K562 (cell line): ENCODE measurements at regions not wholly inside any gene's neighbourhood (a gene's known extent, or its start where the extent isn't known, plus 50 kb on each side); places are given as distances from the start of the nearest gene placed in this dataset.

ENCODE experiments used
- KDM2B ChIP-seq: fragments of 250-450 bp; sonication (Bioruptor Pico); IDR thresholded peaks from 2 replicates; pipeline ENCODE4 v1.8.0; 2021; ENCODE audit warnings: mild to moderate bottlenecking, moderate library complexity
- TF ChIP-seq, protein P1 (sequence below), 2 experiments: fragments of 450-650 bp; formaldehyde crosslinking in 1 of 2; IDR thresholded peaks; 2 replicates each; pipeline versions ENCODE4 v1.4.0 to v1.6.1; 2014 to 2020; ENCODE audit warnings: mild to moderate bottlenecking in 2 of 2, borderline replicate concordance in 1 of 2, low read depth in 1 of 2
- TF ChIP-seq, protein P2 (sequence below): fragments of 450-650 bp; IDR thresholded peaks from 2 replicates; pipeline ENCODE4 v1.6.1; 2016; ENCODE audit warnings: antibody characterized with exemption

DNA sequence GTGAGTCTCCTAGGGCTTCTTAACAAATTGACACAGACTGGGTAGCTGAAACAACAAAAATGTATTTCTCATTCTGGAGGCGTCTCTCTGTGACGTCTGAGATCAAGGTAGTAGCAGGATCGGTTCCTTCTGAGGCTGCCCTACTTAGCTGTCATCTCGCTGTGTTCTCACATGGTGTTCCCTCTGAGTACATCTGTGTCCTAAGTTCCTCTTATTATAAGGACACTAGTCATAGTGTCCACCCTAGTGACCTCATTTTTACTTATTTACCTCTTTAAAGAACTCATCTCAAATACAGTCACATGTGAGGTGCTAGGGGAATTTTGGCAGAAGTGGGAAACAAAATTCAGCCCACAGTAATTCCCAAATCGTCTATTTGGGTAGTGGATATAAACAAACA lies 529.1 kb downstream of the NPIPA7 start (continued):
- no peak for TF ChIP-seq KDM2B (CRISPR knock-in tag)
- TF ChIP-seq, protein P1, sequence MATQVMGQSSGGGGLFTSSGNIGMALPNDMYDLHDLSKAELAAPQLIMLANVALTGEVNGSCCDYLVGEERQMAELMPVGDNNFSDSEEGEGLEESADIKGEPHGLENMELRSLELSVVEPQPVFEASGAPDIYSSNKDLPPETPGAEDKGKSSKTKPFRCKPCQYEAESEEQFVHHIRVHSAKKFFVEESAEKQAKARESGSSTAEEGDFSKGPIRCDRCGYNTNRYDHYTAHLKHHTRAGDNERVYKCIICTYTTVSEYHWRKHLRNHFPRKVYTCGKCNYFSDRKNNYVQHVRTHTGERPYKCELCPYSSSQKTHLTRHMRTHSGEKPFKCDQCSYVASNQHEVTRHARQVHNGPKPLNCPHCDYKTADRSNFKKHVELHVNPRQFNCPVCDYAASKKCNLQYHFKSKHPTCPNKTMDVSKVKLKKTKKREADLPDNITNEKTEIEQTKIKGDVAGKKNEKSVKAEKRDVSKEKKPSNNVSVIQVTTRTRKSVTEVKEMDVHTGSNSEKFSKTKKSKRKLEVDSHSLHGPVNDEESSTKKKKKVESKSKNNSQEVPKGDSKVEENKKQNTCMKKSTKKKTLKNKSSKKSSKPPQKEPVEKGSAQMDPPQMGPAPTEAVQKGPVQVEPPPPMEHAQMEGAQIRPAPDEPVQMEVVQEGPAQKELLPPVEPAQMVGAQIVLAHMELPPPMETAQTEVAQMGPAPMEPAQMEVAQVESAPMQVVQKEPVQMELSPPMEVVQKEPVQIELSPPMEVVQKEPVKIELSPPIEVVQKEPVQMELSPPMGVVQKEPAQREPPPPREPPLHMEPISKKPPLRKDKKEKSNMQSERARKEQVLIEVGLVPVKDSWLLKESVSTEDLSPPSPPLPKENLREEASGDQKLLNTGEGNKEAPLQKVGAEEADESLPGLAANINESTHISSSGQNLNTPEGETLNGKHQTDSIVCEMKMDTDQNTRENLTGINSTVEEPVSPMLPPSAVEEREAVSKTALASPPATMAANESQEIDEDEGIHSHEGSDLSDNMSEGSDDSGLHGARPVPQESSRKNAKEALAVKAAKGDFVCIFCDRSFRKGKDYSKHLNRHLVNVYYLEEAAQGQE (IDR thresholded peaks at IDR 0.05; ENCODE audit: borderline replicate concordance): no peak
- TF ChIP-seq, protein P1 (CRISPR knock-in tag; IDR thresholded peaks at IDR 0.05; ENCODE audit: low read depth): no peak
- TF ChIP-seq, protein P2, sequence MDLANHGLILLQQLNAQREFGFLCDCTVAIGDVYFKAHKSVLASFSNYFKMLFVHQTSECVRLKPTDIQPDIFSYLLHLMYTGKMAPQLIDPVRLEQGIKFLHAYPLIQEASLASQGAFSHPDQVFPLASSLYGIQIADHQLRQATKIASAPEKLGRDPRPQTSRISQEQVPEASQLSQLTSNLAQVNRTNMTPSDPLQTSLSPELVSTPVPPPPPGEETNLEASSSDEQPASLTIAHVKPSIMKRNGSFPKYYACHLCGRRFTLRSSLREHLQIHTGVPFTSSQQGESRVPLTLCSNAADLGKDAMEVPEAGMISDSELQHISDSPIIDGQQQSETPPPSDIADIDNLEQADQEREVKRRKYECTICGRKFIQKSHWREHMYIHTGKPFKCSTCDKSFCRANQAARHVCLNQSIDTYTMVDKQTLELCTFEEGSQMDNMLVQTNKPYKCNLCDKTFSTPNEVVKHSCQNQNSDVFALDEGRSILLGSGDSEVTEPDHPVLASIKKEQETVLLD: no peak
